ENCODE measurements at regions not wholly inside any gene's neighbourhood (a gene's known extent, or its start where the extent isn't known, plus 50 kb on each side); places are given as distances from the start of the nearest gene placed in this dataset.

DNA sequence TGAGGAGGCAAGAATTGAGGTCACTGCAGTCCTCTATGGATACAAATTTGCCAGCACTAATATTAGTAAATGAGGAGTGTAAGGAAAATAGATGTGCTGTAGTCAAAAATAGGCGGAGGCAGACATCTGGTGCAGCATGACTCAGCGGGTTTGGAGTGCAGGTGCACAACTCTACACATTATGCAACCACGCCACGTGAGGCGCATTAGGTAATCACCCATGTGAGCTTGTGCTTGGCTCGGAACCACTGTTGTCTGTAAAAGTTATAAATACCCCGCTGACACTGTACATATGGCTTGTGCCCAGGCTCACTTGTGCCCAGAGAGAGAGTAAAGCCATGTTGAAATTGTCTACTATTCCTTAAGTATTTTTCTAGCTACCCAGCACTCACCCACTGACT, 623.5 kb upstream of the NUDT12 start:
- TF ChIP-seq, protein P1, sequence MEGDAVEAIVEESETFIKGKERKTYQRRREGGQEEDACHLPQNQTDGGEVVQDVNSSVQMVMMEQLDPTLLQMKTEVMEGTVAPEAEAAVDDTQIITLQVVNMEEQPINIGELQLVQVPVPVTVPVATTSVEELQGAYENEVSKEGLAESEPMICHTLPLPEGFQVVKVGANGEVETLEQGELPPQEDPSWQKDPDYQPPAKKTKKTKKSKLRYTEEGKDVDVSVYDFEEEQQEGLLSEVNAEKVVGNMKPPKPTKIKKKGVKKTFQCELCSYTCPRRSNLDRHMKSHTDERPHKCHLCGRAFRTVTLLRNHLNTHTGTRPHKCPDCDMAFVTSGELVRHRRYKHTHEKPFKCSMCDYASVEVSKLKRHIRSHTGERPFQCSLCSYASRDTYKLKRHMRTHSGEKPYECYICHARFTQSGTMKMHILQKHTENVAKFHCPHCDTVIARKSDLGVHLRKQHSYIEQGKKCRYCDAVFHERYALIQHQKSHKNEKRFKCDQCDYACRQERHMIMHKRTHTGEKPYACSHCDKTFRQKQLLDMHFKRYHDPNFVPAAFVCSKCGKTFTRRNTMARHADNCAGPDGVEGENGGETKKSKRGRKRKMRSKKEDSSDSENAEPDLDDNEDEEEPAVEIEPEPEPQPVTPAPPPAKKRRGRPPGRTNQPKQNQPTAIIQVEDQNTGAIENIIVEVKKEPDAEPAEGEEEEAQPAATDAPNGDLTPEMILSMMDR (conservative IDR thresholded peaks at IDR 0.05), result no peak
- TF ChIP-seq ZFX (IDR thresholded peaks at IDR 0.05), result no peak
